ENCODE measurements at regions not wholly inside any gene's neighbourhood (a gene's known extent, or its start where the extent isn't known, plus 50 kb on each side); places are given as distances from the start of the nearest gene placed in this dataset.
"Not testable (repeated sequence)": the region's sequence is repeated elsewhere in the genome, so short reads cannot be mapped to it uniquely, and the experiment has no call there.

- DNase-seq (no peak), ATAC-seq (ENCODE audit: poor library complexity) (no peak)
- intact Hi-C loops (cut with DNase I): no loop called here
Observed at GRCh38 chr2:118747066-118747465, 100.4 kb downstream of the EN1 start.

- intact Hi-C loops (cut with DNase I); DNase-seq; ATAC-seq (ENCODE audit: poor library complexity): not testable (repeated sequence)
Observed at GRCh38 chr2:118744682-118745181, 102.7 kb downstream of the EN1 start.

- ATAC-seq (ENCODE audit: poor library complexity) (no peak), DNase-seq (no peak)
- intact Hi-C loops (cut with DNase I): no loop called here
Observed at GRCh38 chr2:118738524-118739308, 108.7 kb downstream of the EN1 start.

GRCh38 chr2:118738106-118738505 lies 109.3 kb downstream of the EN1 start:
- ATAC-seq (ENCODE audit: poor library complexity) (no peak), DNase-seq (no peak)
- intact Hi-C loops (cut with DNase I): no loop called here

GRCh38 chr2:118737684-118738083 lies 109.8 kb downstream of the EN1 start:
- ATAC-seq (ENCODE audit: poor library complexity) (no peak), DNase-seq (no peak)
- intact Hi-C loops (cut with DNase I): no loop called here

GRCh38 chr2:118732432-118732831 lies 115.0 kb downstream of the EN1 start:
- intact Hi-C loops (cut with DNase I): no loop called here
- no peak for DNase-seq
- ATAC-seq (ENCODE audit: poor library complexity): no peak

- intact Hi-C loops (cut with DNase I): no loop called here
- DNase-seq (no peak), ATAC-seq (ENCODE audit: poor library complexity) (no peak)
Observed at GRCh38 chr2:118731413-118731812, 116.0 kb downstream of the EN1 start.

GRCh38 chr2:118730405-118730804 lies 117.0 kb downstream of the EN1 start:
- DNase-seq (no peak), ATAC-seq (ENCODE audit: poor library complexity) (no peak)
- intact Hi-C loops (cut with DNase I): no loop called here

GRCh38 chr2:118729760-118730159 lies 117.7 kb downstream of the EN1 start:
- intact Hi-C loops (cut with DNase I): no loop called here
- DNase-seq (no peak), ATAC-seq (ENCODE audit: poor library complexity) (no peak)

- intact Hi-C loops (cut with DNase I): no loop called here
- ATAC-seq (ENCODE audit: poor library complexity) (no peak), DNase-seq (no peak)
Observed at GRCh38 chr2:118728984-118729383, 118.5 kb downstream of the EN1 start.

- intact Hi-C loops (cut with DNase I): no loop called here
- no peak for ATAC-seq (ENCODE audit: poor library complexity)
- no peak for DNase-seq
Observed at GRCh38 chr2:118726821-118727220, 120.6 kb downstream of the EN1 start.

- DNase-seq (no peak), ATAC-seq (ENCODE audit: poor library complexity) (no peak)
- intact Hi-C loops (cut with DNase I): no loop called here
Observed at GRCh38 chr2:118723394-118723793, 124.1 kb downstream of the EN1 start.

- ATAC-seq (ENCODE audit: poor library complexity) (no peak), DNase-seq (no peak)
- intact Hi-C loops (cut with DNase I): no loop called here
Observed at GRCh38 chr2:118722976-118723375, 124.5 kb downstream of the EN1 start.

- ATAC-seq (ENCODE audit: poor library complexity) (no peak), DNase-seq (no peak)
- intact Hi-C loops (cut with DNase I): no loop called here
Observed at GRCh38 chr2:118721817-118722551, 125.5 kb downstream of the EN1 start.

- ATAC-seq (ENCODE audit: poor library complexity) (no peak), DNase-seq (no peak)
- intact Hi-C loops (cut with DNase I): no loop called here
Observed at GRCh38 chr2:118720866-118721265, 126.6 kb downstream of the EN1 start.

- ATAC-seq (ENCODE audit: poor library complexity) (no peak), DNase-seq (no peak)
- intact Hi-C loops (cut with DNase I): no loop called here
Observed at GRCh38 chr2:118718921-118719320, 128.5 kb downstream of the EN1 start.

- no peak for DNase-seq
- intact Hi-C loops (cut with DNase I): no loop called here
- ATAC-seq (ENCODE audit: poor library complexity): no peak
Observed at GRCh38 chr2:118716102-118716501, 131.3 kb downstream of the EN1 start.

- ATAC-seq (ENCODE audit: poor library complexity) (no peak), DNase-seq (no peak)
- intact Hi-C loops (cut with DNase I): no loop called here
Observed at GRCh38 chr2:118714118-118714517, 133.3 kb downstream of the EN1 start.

GRCh38 chr2:118711603-118712002 lies 135.8 kb downstream of the EN1 start:
- DNase-seq (no peak), ATAC-seq (ENCODE audit: poor library complexity) (no peak)
- intact Hi-C loops (cut with DNase I): no loop called here

GRCh38 chr2:118710481-118710880 lies 137.0 kb downstream of the EN1 start:
- intact Hi-C loops (cut with DNase I): no loop called here
- DNase-seq: no peak
- no peak for ATAC-seq (ENCODE audit: poor library complexity)

Data from Right ventricle myocardium superior (tissue), 1 donor.